MM.1S (cell line): ENCODE measurements at regions not wholly inside any gene's neighbourhood (a gene's known extent, or its start where the extent isn't known, plus 50 kb on each side); places are given as distances from the start of the nearest gene placed in this dataset.

Source experiments
- DNase-seq: peaks from one replicate; pipeline ENCODE4 v3.0.0-alpha.2; 2015
- H2AFZ ChIP-seq: fragments of 300-600 bp; sonication (generic); 2 replicates; pipeline ENCODE4 v1.6.0; 2016; ENCODE audit warnings: antibody characterized with exemption, low read length
- H3F3A ChIP-seq: fragments of 300-600 bp; sonication (generic); 2 replicates; pipeline ENCODE4 v1.6.1; 2016; ENCODE audit warnings: mild to moderate bottlenecking, antibody characterized with exemption, low read length, moderate library complexity, mixed read lengths; ENCODE audit not compliant: insufficient read depth
- H3K27ac ChIP-seq: fragments of 300-600 bp; sonication (generic); 2 replicates; pipeline ENCODE4 v1.5.1; 2016; ENCODE audit warnings: mild to moderate bottlenecking, low read length
- H3K27me3 ChIP-seq: fragments of 300-600 bp; sonication (generic); replicated peaks from 2 replicates; pipeline ENCODE4 v1.6.0; 2016; ENCODE audit warnings: low read length; ENCODE audit not compliant: insufficient read depth
- H3K36me3 ChIP-seq: fragments of 300-600 bp; sonication (generic); replicated peaks from 2 replicates; pipeline ENCODE4 v1.6.1; 2016; ENCODE audit warnings: mild to moderate bottlenecking, low read length, mixed read lengths; ENCODE audit not compliant: insufficient read depth
- H3K4me1 ChIP-seq: fragments of 300-600 bp; sonication (generic); 2 replicates; pipeline ENCODE4 v1.6.1; 2016; ENCODE audit warnings: low read length, mixed read lengths
- H3K4me2 ChIP-seq: fragments of 300-600 bp; sonication (generic); 2 replicates; pipeline ENCODE4 v1.6.0; 2016; ENCODE audit warnings: low read depth, low read length
- H3K4me3 ChIP-seq: fragments of 300-600 bp; sonication (generic); 2 replicates; pipeline ENCODE4 v1.5.1; 2016; ENCODE audit warnings: low read length, mixed read lengths
- H3K79me2 ChIP-seq: fragments of 300-600 bp; sonication (generic); 2 replicates; pipeline ENCODE4 v1.6.1; 2016; ENCODE audit warnings: mixed run types, low read length, mixed read lengths
- H3K9ac ChIP-seq: fragments of 300-600 bp; sonication (generic); 2 replicates; pipeline ENCODE4 v1.6.1; 2016; ENCODE audit warnings: low read length, mixed read lengths
- H3K9me2 ChIP-seq: fragments of 300-600 bp; sonication (generic); replicated peaks from 2 replicates; pipeline ENCODE4 v1.6.1; 2016; ENCODE audit warnings: mild to moderate bottlenecking, low read length, mixed read lengths; ENCODE audit not compliant: insufficient read depth
- H3K9me3 ChIP-seq: fragments of 300-600 bp; sonication (generic); replicated peaks from 2 replicates; pipeline ENCODE4 v1.6.1; 2016; ENCODE audit warnings: mild to moderate bottlenecking, low read length, mixed read lengths; ENCODE audit not compliant: insufficient read depth
- H4K20me1 ChIP-seq: fragments of 300-600 bp; sonication (generic); 2 replicates; pipeline ENCODE4 v1.6.1; 2016; ENCODE audit warnings: mild to moderate bottlenecking, low read length, moderate library complexity, mixed read lengths; ENCODE audit not compliant: insufficient read depth
- CTCF ChIP-seq: fragments of 300-600 bp; sonication (generic); IDR thresholded peaks from 2 replicates; pipeline ENCODE4 v1.5.1; 2016; ENCODE audit warnings: antibody characterized with exemption, low read length, mixed read lengths
- EZH2 ChIP-seq: fragments of 300-600 bp; sonication (generic); optimal IDR thresholded peaks from 2 replicates; pipeline ENCODE3; 2017; ENCODE audit warnings: low read depth, mild to moderate bottlenecking, antibody characterized with exemption, low read length, mixed read lengths
- EZH2phosphoT487 ChIP-seq: fragments of 300-600 bp; sonication (generic); IDR thresholded peaks from 2 replicates; pipeline ENCODE4 v1.6.1; 2018; ENCODE audit warnings: antibody characterized with exemption, low read length

GRCh38 chr17:34445101-34445500, 82.1 kb upstream of the CCL1 start:
- DNase-seq, result no peak
- Histone ChIP-seq H2AFZ (no peak overlapping the region), H3K9me2 (no peaks in the 10 kb centered on the region), H3K36me3 (no peaks in the 10 kb centered on the region), H4K20me1 (no peaks in the 10 kb centered on the region), H3K27me3 (no peaks in the 10 kb centered on the region), H3K4me1 (peaks cover 54% of the 10 kb centered on the region), H3F3A (no peaks in the 10 kb centered on the region), H3K27ac (peak overlapping the region; percentile 60; the same call in 1 of the 2 replicates), H3K79me2 (no peaks in the 10 kb centered on the region), H3K9me3 (no peaks in the 10 kb centered on the region), H3K4me2 (peak overlapping the region; percentile 57), H3K9ac (no peak overlapping the region), H3K4me3 (no peak overlapping the region)
- no peak for TF ChIP-seq EZH2
- TF ChIP-seq EZH2phosphoT487, result no peak
- TF ChIP-seq CTCF, result no peak

- Histone ChIP-seq H3F3A (no peaks in the 10 kb centered on the region), H3K9me2 (no peaks in the 10 kb centered on the region), H3K4me3 (no peak overlapping the region), H3K4me1 (peaks cover 54% of the 10 kb centered on the region), H3K9me3 (no peaks in the 10 kb centered on the region), H4K20me1 (no peaks in the 10 kb centered on the region), H3K4me2 (no peak overlapping the region), H3K27ac (no peak overlapping the region), H3K79me2 (no peaks in the 10 kb centered on the region), H3K9ac (no peak overlapping the region), H3K36me3 (no peaks in the 10 kb centered on the region), H3K27me3 (no peaks in the 10 kb centered on the region), H2AFZ (peak overlapping the region; percentile 41)
- TF ChIP-seq EZH2 (no peak), EZH2phosphoT487 (no peak), CTCF (peak; percentile 81)
- peak; percentile 66 for DNase-seq
These were observed 80.8 kb upstream of the CCL1 start for GRCh38 chr17:34443619-34444469.

GRCh38 chr17:34442387-34443111, 79.5 kb upstream of the CCL1 start:
- Histone ChIP-seq H3K27me3 (no peaks in the 10 kb centered on the region), H3K4me3 (no peak overlapping the region)
- DNase-seq, result no peak

More at GRCh38 chr17:34442387-34443111, 79.5 kb upstream of the CCL1 start:
- Histone ChIP-seq H3K9me2 (no peaks in the 10 kb centered on the region), H4K20me1 (no peaks in the 10 kb centered on the region), H3F3A (no peaks in the 10 kb centered on the region), H3K36me3 (no peaks in the 10 kb centered on the region), H2AFZ (no peak overlapping the region), H3K9me3 (no peaks in the 10 kb centered on the region), H3K9ac (no peak overlapping the region), H3K27ac (no peak overlapping the region), H3K4me2 (no peak overlapping the region), H3K4me1 (peaks cover 48% of the 10 kb centered on the region), H3K79me2 (no peaks in the 10 kb centered on the region)
- no peak for TF ChIP-seq EZH2phosphoT487
- no peak for TF ChIP-seq CTCF
- no peak for TF ChIP-seq EZH2
